HG03039 (cell line): ENCODE measurements at regions not wholly inside any gene's neighbourhood (a gene's known extent, or its start where the extent isn't known, plus 50 kb on each side); places are given as distances from the start of the nearest gene placed in this dataset.

Experiments used
- ATAC-seq: cut with Tn5 transposase; IDR thresholded peaks from one replicate; pipeline ENCODE4 v1.9.1; 2021; ENCODE audit warnings: mild to moderate bottlenecking, moderate library complexity; ENCODE audit not compliant: unreplicated experiment

GRCh38 chr12:74980510-74980909, 229.1 kb downstream of the KCNC2 start:
- ATAC-seq, result no peak

- ATAC-seq, result no peak
Measured at GRCh38 chr12:74981541-74981940, 228.1 kb downstream of the KCNC2 start.

- ATAC-seq, result no peak
Measured at GRCh38 chr12:74983917-74984316, 225.7 kb downstream of the KCNC2 start.

- ATAC-seq, result no peak
Measured at GRCh38 chr12:74984631-74985030, 225.0 kb downstream of the KCNC2 start.

- no peak for ATAC-seq
Measured at GRCh38 chr12:74985293-74985985, 224.2 kb downstream of the KCNC2 start.

- no peak for ATAC-seq
Measured at GRCh38 chr12:74985986-74986319, 223.7 kb downstream of the KCNC2 start.

- ATAC-seq, result no peak
Measured at GRCh38 chr12:74988156-74988555, 221.5 kb downstream of the KCNC2 start.
